Thyroid gland (tissue), 4 donors: ENCODE measurements at regions not wholly inside any gene's neighbourhood (a gene's known extent, or its start where the extent isn't known, plus 50 kb on each side); places are given as distances from the start of the nearest gene placed in this dataset.

Source experiments
- POLR2A ChIP-seq, 2 donors: fragments of 450-650 bp; IDR thresholded peaks; one replicate each; pipeline ENCODE4 v1.6.1; 2017; ENCODE audit warnings: antibody characterized with exemption in 2 of 2, mild to moderate bottlenecking in 2 of 2, moderate library complexity in 1 of 2
- TF ChIP-seq, protein P1 (sequence below), 6 experiments: fragments of 200-600 bp in 3 of 6; fragments of 450-650 bp in 3 of 6; sonication (generic) in 3 of 6; IDR thresholded peaks; one replicate each; pipeline ENCODE4 v1.5.1; 2016 to 2019; ENCODE audit warnings: antibody characterized with exemption in 6 of 6, mild to moderate bottlenecking in 2 of 6, inconsistent platforms in 1 of 6, moderate library complexity in 1 of 6

DNA sequence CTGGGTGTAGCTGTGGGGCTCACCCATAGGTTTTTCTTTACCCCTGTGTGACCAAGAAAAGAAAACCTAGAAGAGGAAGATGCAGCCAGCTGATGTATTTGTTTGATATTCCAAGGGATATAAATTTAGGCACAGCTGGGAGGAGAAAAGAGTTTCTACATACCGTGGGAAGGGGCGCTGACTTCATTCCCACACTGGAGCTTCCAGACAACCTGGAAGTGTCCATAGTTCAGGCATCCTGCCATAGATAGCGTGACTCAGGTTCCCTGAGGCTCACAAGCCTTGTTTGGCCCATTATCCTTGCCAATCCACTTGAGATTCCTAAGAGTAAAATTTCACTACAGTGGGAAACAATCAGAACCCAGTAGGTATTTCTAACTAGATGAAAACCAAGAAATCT lies 371.7 kb upstream of the NRP1 start:
- TF ChIP-seq, protein P1, sequence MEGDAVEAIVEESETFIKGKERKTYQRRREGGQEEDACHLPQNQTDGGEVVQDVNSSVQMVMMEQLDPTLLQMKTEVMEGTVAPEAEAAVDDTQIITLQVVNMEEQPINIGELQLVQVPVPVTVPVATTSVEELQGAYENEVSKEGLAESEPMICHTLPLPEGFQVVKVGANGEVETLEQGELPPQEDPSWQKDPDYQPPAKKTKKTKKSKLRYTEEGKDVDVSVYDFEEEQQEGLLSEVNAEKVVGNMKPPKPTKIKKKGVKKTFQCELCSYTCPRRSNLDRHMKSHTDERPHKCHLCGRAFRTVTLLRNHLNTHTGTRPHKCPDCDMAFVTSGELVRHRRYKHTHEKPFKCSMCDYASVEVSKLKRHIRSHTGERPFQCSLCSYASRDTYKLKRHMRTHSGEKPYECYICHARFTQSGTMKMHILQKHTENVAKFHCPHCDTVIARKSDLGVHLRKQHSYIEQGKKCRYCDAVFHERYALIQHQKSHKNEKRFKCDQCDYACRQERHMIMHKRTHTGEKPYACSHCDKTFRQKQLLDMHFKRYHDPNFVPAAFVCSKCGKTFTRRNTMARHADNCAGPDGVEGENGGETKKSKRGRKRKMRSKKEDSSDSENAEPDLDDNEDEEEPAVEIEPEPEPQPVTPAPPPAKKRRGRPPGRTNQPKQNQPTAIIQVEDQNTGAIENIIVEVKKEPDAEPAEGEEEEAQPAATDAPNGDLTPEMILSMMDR (IDR thresholded peaks at IDR 0.05) = no peak
- TF ChIP-seq POLR2A (IDR thresholded peaks at IDR 0.05) = no peak
